ENCODE measurements at regions not wholly inside any gene's neighbourhood (a gene's known extent, or its start where the extent isn't known, plus 50 kb on each side); places are given as distances from the start of the nearest gene placed in this dataset.
"Not testable (repeated sequence)": the region's sequence is repeated elsewhere in the genome, so short reads cannot be mapped to it uniquely, and the experiment has no call there.

- TF ChIP-seq ZNF768 (CRISPR knock-in tag; IDR thresholded peaks at IDR 0.05): no peak
Observed at GRCh38 chr4:120000591-120001296, 65.9 kb downstream of the MAD2L1 start (continued).

DNA sequence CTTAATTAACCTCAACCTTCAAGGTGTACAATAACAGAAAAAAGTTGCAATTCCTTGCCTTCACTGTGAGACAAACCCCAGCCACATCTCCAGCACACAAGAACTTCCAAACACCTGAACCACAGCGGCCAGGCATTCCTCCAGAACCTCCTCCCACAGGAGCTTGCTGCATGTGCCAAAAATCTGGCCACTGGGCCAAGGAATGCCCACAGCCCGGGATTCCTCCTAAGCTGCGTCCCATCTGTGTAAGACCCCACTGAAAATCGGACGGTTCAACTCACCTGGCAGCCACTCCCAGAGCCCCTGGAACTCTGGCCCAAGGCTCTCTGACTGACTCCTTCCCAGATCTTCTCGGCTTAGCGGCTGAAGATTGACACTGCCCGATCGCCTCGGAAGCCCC is 70.6 kb downstream of the MAD2L1 start:
- H3K4me3 ChIP-seq (replicated peaks in 1 of 3; ENCODE audit: insufficient read depth in 1 of 3, low read depth in 2 of 3, low read length in 3 of 3); H4K20me1 ChIP-seq (ENCODE audit: insufficient read depth, low read length); intact Hi-C loops (cut with micrococcal nuclease; ENCODE audit: unreplicated experiment); BruUV-seq (replicated peaks); FAIRE-seq; in situ Hi-C loops (cut with HindIII; ENCODE audit: extremely low pct_ligation_motif_present, low pct_unique_long_range_greater_than_20kb); H3K9ac ChIP-seq (ENCODE audit: insufficient read depth, low read depth, low read length); DNase-seq (ENCODE audit: low spot score); ATAC-seq; CTCF ChIA-PET (ENCODE audit: low intra/inter-chr PET ratio, low total read pairs); POLR2A ChIA-PET; H3K4me1 ChIP-seq (ENCODE audit: insufficient read depth, low read length); H3K27ac ChIP-seq (ENCODE audit: extremely low read length, insufficient read depth, low read length); H3K36me3 ChIP-seq (replicated peaks in 1 of 2; ENCODE audit: control insufficient read depth in 1 of 2, insufficient read depth in 2 of 2, low read length in 2 of 2); H3K4me2 ChIP-seq (ENCODE audit: low read depth, low read length); H3K9me3 ChIP-seq (ENCODE audit: low read length); H2AFZ ChIP-seq (ENCODE audit: low read length); H3K27me3 ChIP-seq (ENCODE audit: control insufficient read depth in 1 of 2, insufficient read depth in 2 of 2, low read length in 2 of 2); H3K79me2 ChIP-seq (ENCODE audit: insufficient read depth, low read length): not testable (repeated sequence)
- 60% methylated on average over 1 of the region's 10 CpGs for WGBS (ENCODE audit: low lambda C conversion rate)

GRCh38 chr4:119984996-119985395 is 81.7 kb downstream of the MAD2L1 start:
- TF ChIP-seq TRAFD1 (CRISPR knock-in tag; IDR thresholded peaks at IDR 0.05; ENCODE audit: borderline replicate concordance) (no peak), ZKSCAN1 (IDR thresholded peaks at IDR 0.05; ENCODE audit: low read length) (no peak), MZF1 (CRISPR knock-in tag; IDR thresholded peaks at IDR 0.05; ENCODE audit: borderline replicate concordance) (no peak), ZNF20 (CRISPR knock-in tag; IDR thresholded peaks at IDR 0.05) (no peak), NKX3-1 (CRISPR knock-in tag; IDR thresholded peaks at IDR 0.05) (no peak), ZNF138 (CRISPR knock-in tag; IDR thresholded peaks at IDR 0.05; ENCODE audit: low read depth) (no peak), ZFYVE20 (CRISPR knock-in tag; IDR thresholded peaks at IDR 0.05; ENCODE audit: borderline replicate concordance, low read depth) (no peak), ZNF264 (CRISPR knock-in tag; IDR thresholded peaks at IDR 0.05) (no peak), RBFOX2 (IDR thresholded peaks at IDR 0.05; ENCODE audit: low read depth, low read length) (no peak), YEATS2 (CRISPR knock-in tag; IDR thresholded peaks at IDR 0.05; ENCODE audit: borderline replicate concordance) (no peak), TSC22D2 (CRISPR knock-in tag; IDR thresholded peaks at IDR 0.05; ENCODE audit: borderline replicate concordance) (no peak), FOXK2 (IDR thresholded peaks at IDR 0.05) (no peak), ZFP36 (IDR thresholded peaks at IDR 0.05; ENCODE audit: borderline replicate concordance, low read depth, low read length, partially characterized antibody) (no peak)
- TF ChIP-seq, protein P1, sequence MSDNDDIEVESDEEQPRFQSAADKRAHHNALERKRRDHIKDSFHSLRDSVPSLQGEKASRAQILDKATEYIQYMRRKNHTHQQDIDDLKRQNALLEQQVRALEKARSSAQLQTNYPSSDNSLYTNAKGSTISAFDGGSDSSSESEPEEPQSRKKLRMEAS (IDR thresholded peaks at IDR 0.05): no peak
- no TSS peak for BruUV-seq (replicated peaks)
- Histone ChIP-seq H4K20me1 (ENCODE audit: insufficient read depth, low read length) (no peaks in the 10 kb centered on the region), H3K4me2 (ENCODE audit: low read depth, low read length) (no peak overlapping the region), H3K79me2 (ENCODE audit: insufficient read depth, low read length) (no peaks in the 10 kb centered on the region), H3K9ac (ENCODE audit: insufficient read depth, low read depth, low read length) (no peak overlapping the region), H3K36me3 (replicated peaks in 1 of 2; ENCODE audit: control insufficient read depth in 1 of 2, insufficient read depth in 2 of 2, low read length in 2 of 2) (no peaks in the 10 kb centered on the region), H3K4me3 (replicated peaks in 1 of 3; ENCODE audit: insufficient read depth in 1 of 3, low read depth in 2 of 3, low read length in 3 of 3) (no peak overlapping the region), H2AFZ (ENCODE audit: low read length) (no peak overlapping the region), H3K4me1 (ENCODE audit: insufficient read depth, low read length) (no peaks in the 10 kb centered on the region), H3K27me3 (ENCODE audit: control insufficient read depth in 1 of 2, insufficient read depth in 2 of 2, low read length in 2 of 2) (no peaks in the 10 kb centered on the region), H3K27ac (ENCODE audit: extremely low read length, insufficient read depth, low read length) (no peak overlapping the region), H3K9me3 (ENCODE audit: low read length) (no peaks in the 10 kb centered on the region)
- intact Hi-C loops (cut with micrococcal nuclease; ENCODE audit: unreplicated experiment): no loop called here
- DNase-seq (ENCODE audit: low spot score) (no peak), ATAC-seq (no peak), FAIRE-seq (no peak)
- WGBS (ENCODE audit: low lambda C conversion rate): 3% methylated on average over 2 of the region's 2 CpGs
- ChIA-PET CTCF (ENCODE audit: low intra/inter-chr PET ratio, low total read pairs) (no interaction called here), POLR2A (no interaction called here)
- in situ Hi-C loops (cut with HindIII; ENCODE audit: extremely low pct_ligation_motif_present, low pct_unique_long_range_greater_than_20kb): no loop called here
